Esophagus (tissue), 2 donors: ENCODE measurements at regions not wholly inside any gene's neighbourhood (a gene's known extent, or its start where the extent isn't known, plus 50 kb on each side); places are given as distances from the start of the nearest gene placed in this dataset.
A peak's percentile ranks its signal among the peaks of the same experiment; 100 is the strongest.

Experiments
- H3K27ac ChIP-seq, 2 donors: one replicate each; pipeline ENCODE4 v1.5.1; 2013; ENCODE audit warnings: low read depth in 2 of 2, mild to moderate bottlenecking in 2 of 2, inconsistent platforms in 1 of 2, low read length in 1 of 2, moderate library complexity in 1 of 2
- H3K27me3 ChIP-seq, 2 donors: one replicate each; pipeline ENCODE4 v1.6.1; 2013; ENCODE audit warnings: low read length in 2 of 2, control low read depth in 1 of 2, mild to moderate bottlenecking in 1 of 2; ENCODE audit not compliant: insufficient read depth in 2 of 2, control insufficient read depth in 1 of 2
- H3K36me3 ChIP-seq, 2 donors: one replicate each; pipeline ENCODE4 v1.6.1; 2013; ENCODE audit warnings: low read length in 1 of 2; ENCODE audit not compliant: control insufficient read depth in 2 of 2, insufficient read depth in 2 of 2
- H3K4me1 ChIP-seq, 2 donors: one replicate each; pipeline ENCODE4 v1.6.1; 2013; ENCODE audit warnings: low read length in 1 of 2; ENCODE audit not compliant: control insufficient read depth in 2 of 2, insufficient read depth in 2 of 2
- H3K4me3 ChIP-seq, 2 donors: one replicate each; pipeline ENCODE4 v1.5.1; 2013; ENCODE audit warnings: low read length in 2 of 2, mild to moderate bottlenecking in 2 of 2, low read depth in 1 of 2, moderate library complexity in 1 of 2
- H3K9me3 ChIP-seq, 2 donors: one replicate each; pipeline ENCODE4 v1.6.1; 2013; ENCODE audit warnings: mild to moderate bottlenecking in 2 of 2, low read depth in 1 of 2, low read length in 1 of 2, moderate library complexity in 1 of 2; ENCODE audit not compliant: control insufficient read depth in 2 of 2, insufficient read depth in 1 of 2
- WGBS, 2 donors: extraction: QIAGEN DNeasy Blood & Tissue Kit; methylation state at CpG; one replicate each; pipeline ENCODE4 v1.1.7; 2013; 5-methylcytosine and 5-hydroxymethylcytosine counted together
- donor health status: healthy with polysubstance abuse.
- donor health status: Bipolar disorder and iron deficiency.

GRCh38 chr13:22040810-22041364 lies 370.0 kb downstream of the FGF9 start:
- H3K36me3 ChIP-seq: no peaks in the 10 kb centered on the region
- peaks cover 4 to 5% of the 10 kb centered on the region in 2 donors for H3K9me3 ChIP-seq
- no peaks in the 10 kb centered on the region for H3K4me1 ChIP-seq
- no peak overlapping the region for H3K27ac ChIP-seq
- H3K4me3 ChIP-seq: peak overlapping the region in 1 of 2 donors; percentile 3
- no peaks in the 10 kb centered on the region for H3K27me3 ChIP-seq
- 81 to 82% methylated on average over 23 of the region's 23 CpGs for WGBS, 2 donors

GRCh38 chr13:22041741-22042140 lies 370.9 kb downstream of the FGF9 start:
- Histone ChIP-seq H3K36me3 (no peaks in the 10 kb centered on the region), H3K27me3 (no peaks in the 10 kb centered on the region), H3K9me3 (peaks cover 4 to 5% of the 10 kb centered on the region in 2 donors), H3K27ac (no peak overlapping the region), H3K4me3 (no peak overlapping the region), H3K4me1 (no peaks in the 10 kb centered on the region)
- 75 to 86% methylated on average over 2 of the region's 2 CpGs for WGBS, 2 donors

DNA sequence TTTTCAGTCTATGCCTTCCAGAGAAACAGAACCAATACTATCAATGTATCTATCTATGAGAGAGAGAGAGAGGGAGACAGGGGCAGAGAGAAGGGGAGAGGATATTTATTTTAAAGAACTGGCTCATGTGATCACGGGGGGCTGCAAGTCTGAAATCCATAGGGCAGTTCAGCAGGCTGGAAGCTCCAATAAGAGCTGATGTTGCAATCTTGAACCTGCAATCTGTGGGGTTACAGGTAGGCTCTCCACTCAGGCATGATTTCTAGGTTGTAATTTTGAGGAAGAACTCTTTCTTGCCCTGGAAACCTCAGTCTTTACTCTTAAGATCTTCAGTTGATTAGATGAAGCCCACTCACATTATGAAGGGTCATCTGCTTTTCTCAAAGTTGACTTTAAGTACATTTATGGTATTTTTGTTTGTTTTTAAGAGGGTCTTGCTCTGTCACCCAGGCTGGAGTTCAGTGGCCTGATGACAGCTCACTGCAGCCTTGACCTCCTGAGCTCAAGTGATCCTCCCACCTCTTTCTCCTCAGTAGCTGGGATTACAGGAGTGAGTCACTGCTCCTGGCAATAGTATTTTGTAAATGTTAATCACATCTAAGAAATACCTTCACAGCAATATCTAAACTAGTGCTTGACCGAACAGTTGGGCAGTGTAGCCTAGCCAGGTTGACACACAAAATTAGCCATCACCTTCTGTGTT lies 376.4 kb downstream of the FGF9 start:
- H3K4me3 ChIP-seq: no peak overlapping the region
- H3K27ac ChIP-seq: no peak overlapping the region
- 72 to 79% methylated on average over 2 of the region's 2 CpGs for WGBS, 2 donors
- H3K27me3 ChIP-seq: no peaks in the 10 kb centered on the region
- no peaks in the 10 kb centered on the region for H3K36me3 ChIP-seq
- H3K9me3 ChIP-seq: no peaks in the 10 kb centered on the region
- no peaks in the 10 kb centered on the region for H3K4me1 ChIP-seq

DNA sequence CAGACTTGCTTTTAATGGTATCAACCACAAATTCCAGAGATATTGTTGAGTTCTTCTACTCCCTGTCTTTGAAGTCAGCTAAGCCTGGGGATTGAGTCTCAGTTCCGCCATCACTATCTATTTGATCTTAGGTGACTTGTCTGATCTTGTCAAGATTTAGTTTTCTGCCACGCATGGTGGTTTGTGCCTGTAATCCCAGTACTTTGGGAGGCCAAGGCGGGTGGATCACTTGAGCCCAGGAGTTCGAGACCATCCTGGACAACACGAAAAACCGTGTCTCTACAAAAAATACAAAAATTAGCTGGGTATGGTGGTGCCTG lies 376.9 kb downstream of the FGF9 start:
- no peaks in the 10 kb centered on the region for H3K9me3 ChIP-seq
- no peaks in the 10 kb centered on the region for H3K27me3 ChIP-seq
- no peaks in the 10 kb centered on the region for H3K4me1 ChIP-seq
- 69 to 77% methylated on average over 6 of the region's 6 CpGs for WGBS, 2 donors
- H3K4me3 ChIP-seq: no peak overlapping the region
- H3K36me3 ChIP-seq: no peaks in the 10 kb centered on the region
- H3K27ac ChIP-seq: no peak overlapping the region

GRCh38 chr13:22049384-22049783 lies 378.5 kb downstream of the FGF9 start:
- 53% methylated on average over 2 of the region's 2 CpGs for WGBS, 2 donors
- H3K27ac ChIP-seq: no peak overlapping the region
- no peaks in the 10 kb centered on the region for H3K36me3 ChIP-seq
- H3K4me3 ChIP-seq: no peak overlapping the region
- no peaks in the 10 kb centered on the region for H3K9me3 ChIP-seq
- no peaks in the 10 kb centered on the region for H3K4me1 ChIP-seq
- H3K27me3 ChIP-seq: no peaks in the 10 kb centered on the region

- H3K4me1 ChIP-seq: no peaks in the 10 kb centered on the region
- no peak overlapping the region for H3K4me3 ChIP-seq
- no peaks in the 10 kb centered on the region for H3K36me3 ChIP-seq
- whole genome bisulfite sequencing, 2 donors: 87 to 88% methylated on average over 6 of the region's 6 CpGs
- no peaks in the 10 kb centered on the region for H3K27me3 ChIP-seq
- no peaks in the 10 kb centered on the region for H3K9me3 ChIP-seq
- H3K27ac ChIP-seq: no peak overlapping the region
These were observed 380.2 kb downstream of the FGF9 start for GRCh38 chr13:22050951-22051563.

DNA sequence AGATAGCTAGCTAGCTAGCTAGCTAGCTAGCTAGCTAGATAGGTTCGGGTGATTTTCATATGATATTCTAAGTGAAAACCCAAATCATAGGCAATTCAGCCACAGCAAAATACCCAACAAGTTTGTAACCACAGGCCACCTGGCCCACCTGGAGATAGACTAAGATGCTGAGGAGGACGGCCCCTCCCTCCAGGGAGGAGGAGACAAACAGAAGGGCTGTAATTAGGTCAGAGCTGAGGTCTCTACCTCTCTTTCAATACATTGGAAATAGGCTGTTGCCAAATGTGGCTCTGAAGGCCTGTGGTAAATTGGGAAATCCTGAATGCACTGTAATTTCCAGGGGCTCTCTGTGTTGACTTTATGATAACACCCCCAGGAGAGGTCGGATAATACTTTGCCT lies 382.2 kb downstream of the FGF9 start:
- no peak overlapping the region for H3K4me3 ChIP-seq
- H3K9me3 ChIP-seq: no peaks in the 10 kb centered on the region
- 79 to 83% methylated on average over 3 of the region's 3 CpGs for WGBS, 2 donors
- H3K4me1 ChIP-seq: no peaks in the 10 kb centered on the region
- H3K36me3 ChIP-seq: no peaks in the 10 kb centered on the region
- no peaks in the 10 kb centered on the region for H3K27me3 ChIP-seq
- no peak overlapping the region for H3K27ac ChIP-seq

DNA sequence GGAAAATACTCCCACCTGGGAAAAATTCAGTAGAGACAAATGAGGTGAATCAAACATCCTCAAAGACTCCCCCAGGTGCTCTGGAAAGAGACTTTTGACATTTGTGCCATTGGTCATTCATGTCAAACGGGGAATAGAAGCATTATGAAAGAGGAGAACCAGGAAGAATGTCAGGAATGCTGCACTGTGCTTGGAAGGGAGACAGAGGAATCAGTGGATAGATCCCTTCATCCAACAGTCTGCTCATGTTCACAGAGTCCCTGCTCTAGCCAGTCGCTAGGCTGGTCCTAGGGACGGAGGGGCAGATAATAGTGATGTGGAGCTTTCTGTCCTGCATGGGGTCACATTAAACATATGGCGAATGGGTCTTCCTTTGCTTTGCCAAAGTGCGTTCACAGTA lies 384.4 kb downstream of the FGF9 start:
- no peaks in the 10 kb centered on the region for H3K27me3 ChIP-seq
- no peak overlapping the region for H3K4me3 ChIP-seq
- 54 to 57% methylated on average over 5 of the region's 5 CpGs for WGBS, 2 donors
- no peaks in the 10 kb centered on the region for H3K9me3 ChIP-seq
- no peak overlapping the region for H3K27ac ChIP-seq
- H3K36me3 ChIP-seq: no peaks in the 10 kb centered on the region
- peaks cover 0 to 2% of the 10 kb centered on the region in 2 donors for H3K4me1 ChIP-seq

DNA sequence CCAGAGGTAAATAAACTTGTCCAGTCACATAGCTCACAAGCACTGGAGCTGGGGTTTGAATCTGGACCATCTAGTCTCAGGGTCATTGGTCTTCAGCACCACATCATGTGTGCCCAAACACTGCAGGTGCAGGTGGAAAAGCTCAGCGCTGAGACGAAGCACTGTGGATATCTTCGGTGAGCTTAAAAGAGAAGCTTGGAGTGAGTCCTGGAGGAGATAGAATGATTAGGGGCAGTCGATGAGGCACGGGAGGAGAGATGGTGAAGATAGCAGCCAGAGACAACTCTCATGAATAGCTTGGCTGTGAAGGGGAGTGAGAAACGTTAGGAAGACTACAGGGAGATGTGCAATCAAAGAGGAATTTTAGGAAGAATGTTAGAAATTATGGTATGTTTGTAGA lies 389.3 kb downstream of the FGF9 start:
- Histone ChIP-seq H3K4me1 (peaks cover 0 to 2% of the 10 kb centered on the region in 2 donors), H3K9me3 (no peaks in the 10 kb centered on the region), H3K4me3 (no peak overlapping the region), H3K27ac (no peak overlapping the region), H3K27me3 (no peaks in the 10 kb centered on the region), H3K36me3 (no peaks in the 10 kb centered on the region)
- WGBS, 2 donors: 74 to 78% methylated on average over 6 of the region's 6 CpGs

- Histone ChIP-seq H3K27ac (peak overlapping the region in 1 of 2 donors; percentile 40), H3K9me3 (no peaks in the 10 kb centered on the region), H3K4me3 (no peak overlapping the region), H3K4me1 (peaks cover 0 to 2% of the 10 kb centered on the region in 2 donors), H3K27me3 (no peaks in the 10 kb centered on the region), H3K36me3 (no peaks in the 10 kb centered on the region)
- 72 to 77% methylated on average over 8 of the region's 8 CpGs for WGBS, 2 donors
These were observed 390.5 kb downstream of the FGF9 start for GRCh38 chr13:22061371-22061805.
